Activated naive CD4-positive, alpha-beta T cell treated with anti-CD3 and anti-CD28 coated beads, Interleukin-2, amount 10 ng/mL, durations not matched to agents 7 days and 5 days (primary cell): ENCODE measurements at regions not wholly inside any gene's neighbourhood (a gene's known extent, or its start where the extent isn't known, plus 50 kb on each side); places are given as distances from the start of the nearest gene placed in this dataset.
"Not testable (repeated sequence)": the region's sequence is repeated elsewhere in the genome, so short reads cannot be mapped to it uniquely, and the experiment has no call there.

ENCODE experiments used
- CTCF ChIA-PET: fragments of 350-600 bp; sonication (Branson Sonifier 250); formaldehyde crosslinking; loops from one replicate; lab custom pipeline; 2021; ENCODE audit warnings: antibody characterized with exemption; lab: Charles Lee
- DNase-seq: peaks from one replicate; pipeline ENCODE4 v3.0.0-alpha.2; 2020
- H3K27ac Mint-ChIP-seq: one replicate; pipeline ENCODE4 v1.8.0; 2021; ENCODE audit warnings: mild to moderate bottlenecking, moderate library complexity, mixed read lengths
- H3K27me3 Mint-ChIP-seq: one replicate; pipeline ENCODE4 v1.8.0; 2021; ENCODE audit warnings: mild to moderate bottlenecking, mixed read lengths
- H3K36me3 Mint-ChIP-seq: one replicate; pipeline ENCODE4 v1.8.0; 2021; ENCODE audit warnings: mixed read lengths
- H3K4me1 Mint-ChIP-seq: one replicate; pipeline ENCODE4 v1.8.0; 2021; ENCODE audit warnings: mixed read lengths
- H3K4me3 Mint-ChIP-seq: one replicate; pipeline ENCODE4 v1.8.0; 2021; ENCODE audit warnings: mild to moderate bottlenecking, moderate library complexity, mixed read lengths
- H3K9me3 Mint-ChIP-seq: one replicate; pipeline ENCODE4 v1.8.0; 2021; ENCODE audit warnings: mixed read lengths

GRCh38 chr22:26937213-26937612 lies 279.8 kb downstream of the MIAT start:
- Mint-ChIP-seq H3K9me3 (peaks cover 3% of the 10 kb centered on the region), H3K4me3 (no peak overlapping the region), H3K36me3 (no peaks in the 10 kb centered on the region), H3K27ac (no peak overlapping the region), H3K27me3 (no peaks in the 10 kb centered on the region), H3K4me1 (no peaks in the 10 kb centered on the region)
- CTCF ChIA-PET: no interaction called here
- no peak for DNase-seq

DNA sequence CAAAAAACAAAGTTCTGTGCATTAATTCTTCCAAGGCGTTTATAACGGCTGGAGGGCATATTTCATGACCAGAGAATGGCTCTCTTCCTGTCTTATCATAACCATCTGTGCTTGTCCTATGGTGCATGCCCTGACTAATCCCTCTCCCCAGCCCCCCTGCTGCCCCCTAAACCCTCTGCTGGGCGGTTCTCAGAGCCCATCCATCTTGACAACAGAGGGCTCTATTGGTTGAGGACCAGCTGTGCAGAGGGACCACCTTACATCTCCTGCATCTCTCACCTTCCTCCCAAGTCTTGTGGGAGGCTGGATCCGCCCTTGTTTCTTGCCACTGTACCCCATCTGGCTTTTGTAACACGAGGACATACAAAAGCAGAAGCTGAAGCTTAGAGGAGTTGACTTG lies 282.1 kb downstream of the MIAT start:
- no peak overlapping the region for H3K27ac Mint-ChIP-seq
- CTCF ChIA-PET: no interaction called here
- H3K4me1 Mint-ChIP-seq: no peaks in the 10 kb centered on the region
- DNase-seq: no peak
- no peaks in the 10 kb centered on the region for H3K27me3 Mint-ChIP-seq
- H3K9me3 Mint-ChIP-seq: peaks cover 3% of the 10 kb centered on the region
- no peaks in the 10 kb centered on the region for H3K36me3 Mint-ChIP-seq
- no peak overlapping the region for H3K4me3 Mint-ChIP-seq

DNA sequence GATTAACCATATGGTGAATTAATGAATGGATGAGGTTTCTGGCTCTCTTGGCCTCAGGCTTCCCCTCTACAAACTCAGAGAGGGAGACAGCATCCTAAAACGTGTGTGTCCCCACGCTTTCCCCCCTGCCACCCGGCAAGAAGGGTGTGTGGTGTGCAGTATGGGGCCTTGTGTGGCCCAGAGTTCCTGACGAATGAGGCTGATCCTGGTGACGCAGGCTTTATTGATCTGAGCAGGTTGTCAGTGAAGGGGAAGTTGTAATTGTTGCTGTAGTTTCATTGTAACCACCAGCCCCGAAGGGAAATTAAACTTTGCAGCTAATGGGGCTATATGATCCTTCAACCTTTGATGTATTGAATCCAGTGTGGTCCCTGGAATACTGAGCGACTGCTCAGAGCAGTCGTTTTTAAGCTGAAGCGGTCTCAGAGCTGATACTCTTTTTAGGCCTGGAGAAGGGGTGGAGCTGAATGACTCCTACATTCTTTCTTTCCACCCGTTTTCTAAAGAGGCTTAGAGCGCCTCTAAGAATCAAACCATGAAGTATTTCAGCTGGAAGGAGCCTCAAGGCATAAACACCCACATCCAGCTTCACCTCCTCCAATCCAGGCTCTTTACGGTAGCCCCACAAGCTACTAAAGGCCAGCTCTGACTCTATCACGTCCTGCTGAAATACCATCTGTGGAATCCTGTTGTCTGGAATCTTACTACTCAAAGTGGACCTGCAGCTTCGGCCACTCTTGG lies 284.7 kb downstream of the MIAT start:
- no peak overlapping the region for H3K4me3 Mint-ChIP-seq
- DNase-seq: no peak
- no peaks in the 10 kb centered on the region for H3K27me3 Mint-ChIP-seq
- H3K4me1 Mint-ChIP-seq: no peaks in the 10 kb centered on the region
- no peak overlapping the region for H3K27ac Mint-ChIP-seq
- CTCF ChIA-PET: no interaction called here
- H3K9me3 Mint-ChIP-seq: peaks cover 3% of the 10 kb centered on the region
- H3K36me3 Mint-ChIP-seq: no peaks in the 10 kb centered on the region

DNA sequence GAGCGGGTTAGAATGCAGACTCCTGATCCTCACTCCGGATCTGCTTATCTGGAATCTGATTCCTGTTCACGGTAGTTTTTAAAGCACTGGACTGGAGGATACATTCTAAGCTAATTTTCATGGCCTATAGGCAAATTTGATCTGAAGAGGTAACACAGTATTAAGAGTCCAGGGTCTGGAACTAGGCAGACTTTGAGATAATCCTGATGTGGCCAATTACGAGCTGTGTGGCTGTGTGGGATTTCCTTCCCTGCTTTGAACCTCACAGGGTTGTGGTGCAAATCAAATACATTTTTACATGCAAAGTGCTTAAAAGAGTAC lies 285.2 kb downstream of the MIAT start:
- H3K9me3 Mint-ChIP-seq: peaks cover 2% of the 10 kb centered on the region
- H3K36me3 Mint-ChIP-seq: no peaks in the 10 kb centered on the region
- H3K4me1 Mint-ChIP-seq: no peaks in the 10 kb centered on the region
- no peak for DNase-seq
- no peaks in the 10 kb centered on the region for H3K27me3 Mint-ChIP-seq
- H3K4me3 Mint-ChIP-seq: no peak overlapping the region
- CTCF ChIA-PET: no interaction called here
- no peak overlapping the region for H3K27ac Mint-ChIP-seq

GRCh38 chr22:26945565-26945964 lies 288.2 kb downstream of the MIAT start:
- H3K9me3 Mint-ChIP-seq: no peaks in the 10 kb centered on the region
- H3K27ac Mint-ChIP-seq: no peak overlapping the region
- no peaks in the 10 kb centered on the region for H3K4me1 Mint-ChIP-seq
- no peaks in the 10 kb centered on the region for H3K27me3 Mint-ChIP-seq
- H3K4me3 Mint-ChIP-seq: no peak overlapping the region
- CTCF ChIA-PET: no interaction called here
- H3K36me3 Mint-ChIP-seq: no peaks in the 10 kb centered on the region
- DNase-seq: no peak

GRCh38 chr22:26949193-26949592 lies 291.8 kb downstream of the MIAT start:
- Mint-ChIP-seq H3K9me3 (no peaks in the 10 kb centered on the region), H3K36me3 (no peaks in the 10 kb centered on the region), H3K4me3 (no peak overlapping the region), H3K27me3 (peaks cover 29% of the 10 kb centered on the region), H3K27ac (no peak overlapping the region), H3K4me1 (no peaks in the 10 kb centered on the region)
- peak; percentile 21 for DNase-seq
- CTCF ChIA-PET: no interaction called here

GRCh38 chr22:26951139-26951538 lies 293.8 kb downstream of the MIAT start:
- H3K36me3 Mint-ChIP-seq, H3K9me3 Mint-ChIP-seq, CTCF ChIA-PET, H3K4me3 Mint-ChIP-seq, H3K27ac Mint-ChIP-seq, DNase-seq, H3K4me1 Mint-ChIP-seq: not testable (repeated sequence)
- peaks cover 45% of the 10 kb centered on the region for H3K27me3 Mint-ChIP-seq

- Mint-ChIP-seq H3K27me3 (peaks cover 53% of the 10 kb centered on the region), H3K27ac (no peak overlapping the region), H3K4me1 (no peaks in the 10 kb centered on the region), H3K9me3 (no peaks in the 10 kb centered on the region), H3K36me3 (no peaks in the 10 kb centered on the region), H3K4me3 (no peak overlapping the region)
- CTCF ChIA-PET: no interaction called here
- no peak for DNase-seq
Measured at GRCh38 chr22:26952004-26952403, 294.6 kb downstream of the MIAT start.

- no peak for DNase-seq
- H3K4me3 Mint-ChIP-seq: no peak overlapping the region
- no peaks in the 10 kb centered on the region for H3K9me3 Mint-ChIP-seq
- CTCF ChIA-PET: no interaction called here
- no peak overlapping the region for H3K27ac Mint-ChIP-seq
- peaks cover 54% of the 10 kb centered on the region for H3K27me3 Mint-ChIP-seq
- H3K4me1 Mint-ChIP-seq: no peaks in the 10 kb centered on the region
- no peaks in the 10 kb centered on the region for H3K36me3 Mint-ChIP-seq
Measured at GRCh38 chr22:26952451-26953011, 295.1 kb downstream of the MIAT start.

GRCh38 chr22:26953012-26953883 lies 295.9 kb downstream of the MIAT start:
- CTCF ChIA-PET: no interaction called here
- no peaks in the 10 kb centered on the region for H3K9me3 Mint-ChIP-seq
- H3K27ac Mint-ChIP-seq: no peak overlapping the region
- DNase-seq: no peak
- H3K4me3 Mint-ChIP-seq: no peak overlapping the region
- H3K36me3 Mint-ChIP-seq: no peaks in the 10 kb centered on the region
- H3K27me3 Mint-ChIP-seq: peaks cover 54% of the 10 kb centered on the region
- H3K4me1 Mint-ChIP-seq: no peaks in the 10 kb centered on the region

DNA sequence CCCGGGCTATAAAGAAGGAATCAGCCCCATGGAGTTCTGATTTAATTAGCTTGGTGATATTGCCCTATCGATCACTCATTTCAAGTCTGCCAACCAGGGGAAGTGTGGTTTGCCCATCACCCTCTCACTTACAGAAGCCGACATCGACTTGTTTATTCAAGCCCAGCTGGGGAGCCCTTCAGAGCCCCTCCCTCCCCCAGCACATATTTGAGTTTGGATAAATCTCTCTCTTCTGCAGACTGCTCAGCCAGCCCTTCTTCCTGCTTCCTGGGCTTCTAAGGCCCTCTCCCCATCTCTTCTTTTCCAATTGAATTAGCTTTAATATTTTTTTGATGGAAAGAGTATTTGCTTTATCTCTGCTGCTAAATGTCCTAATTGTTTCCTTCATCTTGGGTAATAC lies 299.0 kb downstream of the MIAT start:
- CTCF ChIA-PET: no interaction called here
- Mint-ChIP-seq H3K36me3 (no peaks in the 10 kb centered on the region), H3K4me3 (no peak overlapping the region), H3K27me3 (peaks cover 52% of the 10 kb centered on the region), H3K4me1 (no peaks in the 10 kb centered on the region), H3K9me3 (no peaks in the 10 kb centered on the region), H3K27ac (no peak overlapping the region)
- no peak for DNase-seq

GRCh38 chr22:26957176-26957575 lies 299.8 kb downstream of the MIAT start:
- no peak for DNase-seq
- no peaks in the 10 kb centered on the region for H3K36me3 Mint-ChIP-seq
- no peak overlapping the region for H3K27ac Mint-ChIP-seq
- peaks cover 45% of the 10 kb centered on the region for H3K27me3 Mint-ChIP-seq
- CTCF ChIA-PET: no interaction called here
- H3K4me3 Mint-ChIP-seq: no peak overlapping the region
- no peaks in the 10 kb centered on the region for H3K4me1 Mint-ChIP-seq
- H3K9me3 Mint-ChIP-seq: no peaks in the 10 kb centered on the region

DNA sequence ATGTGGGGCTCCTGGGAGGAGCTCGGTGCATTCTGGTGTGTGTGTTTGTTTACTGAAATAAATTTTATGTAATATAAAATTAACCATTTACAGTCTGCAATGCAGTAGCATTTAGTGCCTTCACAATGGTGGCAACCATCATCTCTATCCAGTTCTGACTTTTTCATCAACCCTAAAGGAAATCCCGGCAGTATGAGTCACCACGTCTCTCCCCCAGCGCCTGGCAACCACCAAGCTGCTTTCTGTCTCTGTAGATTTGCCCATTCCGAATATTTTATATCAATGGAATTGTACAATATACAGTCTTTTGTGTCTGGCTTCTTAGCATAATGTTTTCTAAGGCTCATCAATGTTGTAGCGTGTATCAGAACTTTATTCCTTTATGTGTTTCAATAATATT lies 300.5 kb downstream of the MIAT start:
- no peak for DNase-seq
- H3K36me3 Mint-ChIP-seq: no peaks in the 10 kb centered on the region
- H3K27ac Mint-ChIP-seq: no peak overlapping the region
- H3K9me3 Mint-ChIP-seq: no peaks in the 10 kb centered on the region
- no peak overlapping the region for H3K4me3 Mint-ChIP-seq
- H3K27me3 Mint-ChIP-seq: peaks cover 38% of the 10 kb centered on the region
- H3K4me1 Mint-ChIP-seq: no peaks in the 10 kb centered on the region
- CTCF ChIA-PET: no interaction called here

GRCh38 chr22:26958378-26958777 lies 301.0 kb downstream of the MIAT start:
- CTCF ChIA-PET: no interaction called here
- H3K27ac Mint-ChIP-seq: no peak overlapping the region
- no peak for DNase-seq
- H3K9me3 Mint-ChIP-seq: no peaks in the 10 kb centered on the region
- H3K4me1 Mint-ChIP-seq: no peaks in the 10 kb centered on the region
- no peak overlapping the region for H3K4me3 Mint-ChIP-seq
- peaks cover 33% of the 10 kb centered on the region for H3K27me3 Mint-ChIP-seq
- H3K36me3 Mint-ChIP-seq: no peaks in the 10 kb centered on the region

DNA sequence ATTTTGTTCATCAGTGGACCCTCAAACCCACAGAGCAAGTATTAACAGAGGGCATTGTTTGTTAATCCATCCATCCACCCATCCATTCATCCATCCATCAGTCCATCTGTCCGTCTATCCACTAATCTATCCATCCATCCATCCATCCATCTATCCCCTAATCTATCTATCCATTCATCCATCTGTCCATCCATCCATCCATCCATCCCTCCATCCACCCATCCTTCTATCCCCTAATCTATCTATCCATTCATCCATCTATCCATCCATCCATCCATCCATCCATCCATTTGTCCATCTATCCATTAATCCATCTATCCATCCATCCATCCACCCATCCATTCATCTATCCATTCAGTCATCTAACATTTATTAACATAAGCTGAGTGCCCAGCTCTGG lies 307.3 kb downstream of the MIAT start:
- Mint-ChIP-seq H3K4me1 (no peaks in the 10 kb centered on the region), H3K4me3 (no peak overlapping the region), H3K27me3 (no peaks in the 10 kb centered on the region), H3K9me3 (no peaks in the 10 kb centered on the region), H3K36me3 (no peaks in the 10 kb centered on the region), H3K27ac (no peak overlapping the region)
- no peak for DNase-seq
- CTCF ChIA-PET: no interaction called here
